Activated naive CD8-positive, alpha-beta T cell treated with anti-CD3 and anti-CD28 coated beads, Interleukin-2, amount 50 U/mL, for 16 hours (primary cell): ENCODE measurements at regions not wholly inside any gene's neighbourhood (a gene's known extent, or its start where the extent isn't known, plus 50 kb on each side); places are given as distances from the start of the nearest gene placed in this dataset.

Experiments used
- DNase-seq: peaks from one replicate; pipeline ENCODE4 v3.0.0-alpha.2; 2020; ENCODE audit warnings: low read depth, low spot score

DNA sequence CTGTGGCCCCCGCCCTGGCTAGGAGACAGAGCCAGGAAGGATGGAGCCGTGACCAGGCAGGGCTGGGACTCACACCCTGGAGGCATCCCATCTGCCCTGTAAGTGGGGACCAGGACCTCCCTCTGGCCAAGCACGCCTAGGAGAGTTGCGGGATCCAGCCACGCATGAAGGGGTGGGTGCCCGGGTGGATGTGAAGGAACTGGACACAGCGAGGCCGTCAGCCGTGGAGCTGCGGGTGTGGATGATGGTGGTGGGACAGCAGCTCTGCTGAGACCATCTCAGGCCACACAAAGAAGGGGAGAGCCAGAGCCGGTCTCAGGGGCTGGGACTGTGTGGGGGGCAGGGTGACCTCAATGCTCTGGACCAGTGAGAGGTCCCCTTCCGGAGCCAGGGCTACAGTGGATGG, 746.4 kb downstream of the BRD1 start:
- DNase-seq, result no peak

DNA sequence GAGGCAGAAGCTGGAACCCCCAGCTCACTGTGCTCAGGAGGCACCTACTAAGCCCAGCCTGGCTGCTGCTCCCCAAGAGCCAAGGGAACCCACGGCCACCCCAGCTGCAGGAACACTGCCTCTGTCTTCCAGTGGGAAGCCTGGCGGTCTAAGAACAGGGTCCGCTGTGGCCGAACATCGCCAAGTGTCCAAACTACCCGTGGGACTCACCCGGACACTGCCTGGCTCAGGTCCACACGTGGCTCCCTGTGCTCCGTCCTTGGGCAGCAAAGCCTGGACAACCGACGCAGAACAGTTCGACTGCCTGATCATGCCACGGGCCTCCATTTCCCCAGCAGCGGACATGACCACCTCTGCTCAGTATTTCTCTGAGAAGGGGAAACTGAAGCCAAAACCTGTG, 747.0 kb downstream of the BRD1 start:
- DNase-seq, result no peak

DNA sequence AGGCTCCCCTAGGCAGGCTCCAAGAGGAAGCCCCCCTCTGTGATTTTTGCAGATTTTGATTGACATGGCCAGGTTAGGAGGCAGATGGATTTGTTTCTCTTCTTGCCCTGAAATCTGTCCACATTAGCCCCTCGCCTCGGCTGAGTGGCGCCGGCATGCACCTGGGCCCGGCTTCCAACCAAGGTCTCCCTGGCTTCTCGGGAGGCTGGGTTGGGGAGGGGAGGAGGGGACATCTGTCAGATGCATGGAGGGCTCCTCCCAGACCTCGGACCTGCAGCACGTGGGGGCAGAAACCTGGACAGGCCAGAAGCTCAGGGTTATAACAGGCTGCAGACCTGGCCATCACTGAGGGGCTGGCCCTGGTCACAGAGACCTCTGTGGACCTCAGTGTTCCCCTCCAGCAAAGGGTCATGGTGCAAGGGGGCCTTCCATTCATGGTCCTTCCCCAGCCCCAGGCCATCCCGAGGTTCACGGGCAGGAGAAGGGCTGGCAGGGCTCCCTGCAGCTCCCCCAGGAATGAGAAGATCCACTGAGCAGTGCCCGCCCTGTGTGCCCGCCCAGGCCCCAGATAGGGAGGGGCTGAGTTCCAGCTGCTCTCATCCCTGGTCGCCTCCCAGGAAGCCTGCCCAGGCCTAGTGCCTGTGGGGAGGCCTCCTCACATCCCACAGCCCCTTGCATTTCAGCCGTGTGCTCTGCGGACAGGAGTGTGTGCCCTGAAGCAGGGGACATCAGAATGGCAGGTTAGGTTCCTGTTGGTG, 747.8 kb downstream of the BRD1 start:
- DNase-seq, result no peak

DNA sequence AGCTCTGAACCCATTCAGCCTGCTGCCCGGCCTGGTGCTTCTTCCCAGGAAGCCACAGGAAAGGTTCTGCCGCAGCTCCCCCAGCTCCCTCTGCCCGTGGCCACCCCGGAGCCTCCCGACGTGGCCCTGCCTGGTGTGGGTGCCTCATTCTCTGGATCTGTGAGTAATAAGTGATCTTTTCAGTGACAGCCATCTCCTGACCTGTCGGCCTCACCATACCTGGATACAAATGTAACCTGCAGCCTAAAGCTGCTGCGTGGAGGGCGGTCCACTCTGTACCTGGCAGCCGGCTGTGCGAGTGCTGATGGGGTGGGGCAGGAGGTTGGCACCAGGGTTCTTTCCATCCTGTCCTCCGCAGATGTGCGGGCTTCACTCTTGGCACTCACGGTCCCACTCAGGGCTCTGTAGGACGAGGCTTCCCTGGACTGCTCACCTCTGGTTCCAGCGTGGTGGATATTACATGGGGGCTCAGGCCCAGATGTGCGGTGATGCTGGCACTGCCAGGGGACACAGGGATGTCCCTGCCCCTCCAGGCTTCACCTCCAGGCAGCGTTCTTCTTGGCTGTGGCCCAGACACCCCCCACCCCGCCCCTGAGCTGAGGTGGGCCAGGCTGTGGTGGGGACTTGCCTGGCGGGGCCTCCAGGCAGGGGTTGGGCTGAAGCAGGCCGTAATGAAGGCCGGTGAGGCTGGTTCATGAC, 748.5 kb downstream of the BRD1 start:
- no peak for DNase-seq

DNA sequence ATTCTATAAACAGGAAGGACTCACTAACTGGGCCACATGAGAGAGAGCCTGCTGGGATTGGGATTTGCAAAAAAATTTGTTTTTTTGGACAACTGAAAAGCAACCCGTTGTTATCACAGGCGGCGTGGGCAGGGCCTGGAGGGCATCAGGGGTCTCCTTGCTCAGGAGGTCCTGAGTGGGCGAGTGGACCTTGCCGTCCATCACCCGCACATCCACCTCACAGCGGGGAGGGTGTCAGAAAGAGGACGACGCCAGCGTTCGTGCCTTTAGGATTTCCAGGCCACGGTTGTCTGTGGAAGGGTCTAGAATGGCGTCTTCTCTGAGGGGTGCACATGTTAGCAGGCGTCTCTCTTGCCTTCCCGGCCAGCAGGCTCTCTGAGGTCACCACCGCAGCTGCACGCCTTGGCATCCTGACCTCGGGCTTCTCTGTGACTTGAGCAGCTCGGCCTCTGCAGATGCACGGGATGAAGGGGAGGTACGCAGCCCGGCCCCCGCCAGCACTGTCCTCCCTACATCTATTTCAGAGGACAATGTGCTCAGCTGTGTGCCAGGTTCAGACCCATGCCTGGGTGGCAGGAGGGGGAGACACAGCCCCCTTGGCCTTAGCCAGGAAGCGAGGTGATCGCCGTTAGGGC, 749.5 kb downstream of the BRD1 start:
- no peak for DNase-seq

DNA sequence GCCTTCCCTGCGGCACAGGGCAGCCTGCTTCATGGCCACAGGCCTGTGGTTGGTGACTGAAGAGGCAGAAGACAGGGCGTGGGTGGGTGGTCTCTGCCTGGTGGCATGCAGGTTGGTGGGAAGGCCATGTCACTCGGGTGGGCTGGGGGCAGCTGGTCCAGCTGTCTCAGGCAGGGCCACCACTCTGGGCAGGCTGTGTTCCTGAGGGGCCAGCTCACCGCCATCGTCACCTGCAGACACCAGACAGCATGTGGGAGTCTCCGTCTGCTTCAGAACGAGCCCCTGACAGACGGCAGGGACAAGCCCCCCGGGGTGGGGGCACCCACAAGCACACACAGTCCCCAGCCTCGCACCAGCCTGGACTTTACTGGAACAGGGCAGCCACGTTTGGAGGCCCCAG, 750.1 kb downstream of the BRD1 start:
- no peak for DNase-seq

DNA sequence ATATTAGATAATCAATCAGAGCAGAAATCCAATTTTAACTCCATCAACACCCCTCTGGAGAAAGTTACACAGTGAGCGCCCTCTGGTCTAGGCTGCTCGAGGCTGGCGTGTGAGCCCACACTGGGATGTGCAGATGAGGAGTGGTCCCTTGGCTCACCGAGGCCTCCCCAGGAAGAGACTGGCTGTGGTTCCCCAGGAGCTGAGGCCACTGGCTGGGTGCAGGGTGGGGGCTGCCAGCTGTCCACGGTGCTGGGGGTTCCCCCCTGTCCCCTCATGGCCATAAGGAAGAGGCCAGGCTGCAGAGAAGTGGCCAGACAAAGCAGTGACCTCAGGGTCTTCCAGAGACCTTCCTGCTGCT, 750.7 kb downstream of the BRD1 start:
- DNase-seq, result no peak

DNA sequence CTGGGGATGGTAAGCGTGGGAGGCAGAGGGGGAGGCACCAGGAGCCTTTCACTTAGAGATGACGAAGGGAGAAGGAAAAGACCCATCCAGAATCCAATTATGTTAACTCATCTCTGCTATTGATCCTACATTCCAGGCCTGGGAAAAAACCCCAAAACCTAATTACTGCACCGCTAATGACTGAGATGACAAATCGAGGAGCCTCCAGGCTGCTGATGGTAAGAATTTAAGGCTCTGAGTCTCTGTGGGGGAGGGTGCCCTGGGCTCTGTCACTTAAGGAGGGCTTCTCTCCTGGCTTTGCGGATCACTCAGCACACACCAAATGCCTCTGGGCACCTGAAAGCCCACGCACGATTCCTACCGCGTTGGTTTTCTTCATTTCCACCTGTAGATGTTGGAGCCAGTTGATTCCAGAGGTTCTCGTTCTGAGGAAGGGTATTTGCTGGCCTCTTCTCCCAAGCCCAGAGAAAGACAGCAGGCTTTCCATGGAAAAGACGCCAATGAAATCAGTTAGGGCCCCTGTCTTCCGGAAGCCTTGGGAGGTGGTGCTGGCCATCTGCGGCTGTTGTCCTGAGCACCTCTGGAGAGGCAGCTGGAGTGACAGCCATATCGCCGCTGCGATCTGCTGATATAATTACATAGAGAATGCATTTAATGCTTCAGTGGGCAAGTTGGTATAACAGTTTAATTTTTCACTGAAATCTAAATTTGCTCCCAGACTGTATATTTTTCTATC, 751.2 kb downstream of the BRD1 start:
- no peak for DNase-seq

DNA sequence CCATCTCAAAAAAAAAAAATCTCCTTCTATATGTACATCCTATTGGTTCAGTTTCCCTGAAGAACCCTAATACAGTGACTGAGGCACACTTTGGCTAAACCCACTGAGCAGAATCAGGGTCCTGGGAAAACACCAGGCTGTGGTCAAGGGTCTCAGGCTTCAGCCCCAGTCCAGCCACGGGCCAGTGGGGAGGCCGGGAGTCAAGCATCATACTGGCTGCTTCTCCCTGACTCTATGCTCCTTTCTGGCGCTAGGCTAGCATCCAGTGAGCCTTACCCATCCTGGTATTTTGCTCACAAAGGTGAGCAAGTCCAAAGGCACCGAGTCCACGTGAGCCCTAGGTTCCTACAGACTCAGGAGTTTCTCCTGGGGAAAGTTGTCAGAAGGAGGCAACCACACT, 752.5 kb downstream of the BRD1 start:
- DNase-seq, result no peak

DNA sequence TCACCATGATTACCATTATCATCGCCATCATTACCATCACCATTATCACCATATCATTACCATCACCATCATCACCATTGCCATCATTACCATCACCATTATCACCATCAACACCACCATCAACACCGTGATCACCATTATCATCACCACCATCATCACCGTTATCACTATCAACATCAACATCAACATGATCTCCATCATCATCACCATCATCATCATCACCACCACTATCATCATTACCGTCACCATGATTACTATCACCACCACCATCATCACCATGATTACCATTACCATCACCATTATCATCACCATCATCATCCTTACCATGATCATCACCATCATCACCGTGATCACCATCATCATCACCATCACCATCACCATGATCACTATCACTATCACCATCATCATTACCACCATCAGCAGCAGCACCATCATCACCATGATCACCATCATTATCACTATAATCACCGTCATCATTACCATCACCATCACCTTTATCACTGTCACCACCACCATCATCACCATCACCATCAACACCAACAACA, 753.7 kb downstream of the BRD1 start:
- DNase-seq, result no peak

DNA sequence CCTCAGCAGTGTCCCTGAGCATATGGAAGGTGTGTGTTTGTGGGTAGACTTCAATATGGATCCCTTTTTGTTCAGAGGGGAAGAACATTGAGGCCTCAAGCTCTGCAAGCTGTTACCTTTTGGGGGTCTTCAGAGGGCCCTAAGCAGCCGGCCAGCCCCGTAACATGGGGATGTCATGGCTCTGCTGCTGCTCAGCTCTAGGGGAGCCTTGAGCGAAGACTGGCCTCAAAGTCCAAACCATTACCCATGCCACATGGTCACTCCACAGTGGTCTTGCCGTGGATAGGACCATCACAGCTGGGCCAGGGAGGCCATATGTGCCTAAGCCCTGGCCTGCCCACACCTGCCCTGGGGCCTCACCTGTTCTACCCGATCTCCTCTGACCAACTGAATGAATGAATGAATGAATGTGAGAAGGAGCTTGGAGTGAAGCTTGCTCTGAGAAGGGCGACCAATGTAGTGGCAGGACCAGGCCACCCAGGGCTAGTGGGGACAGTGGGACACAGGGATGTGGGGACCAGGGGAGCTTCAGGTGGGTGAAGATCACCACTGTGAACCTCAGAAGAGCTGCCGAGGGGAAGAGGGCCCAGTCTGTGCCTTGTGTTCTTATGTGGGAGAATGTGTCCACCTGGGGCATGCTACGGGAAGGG, 754.6 kb downstream of the BRD1 start:
- no peak for DNase-seq

DNA sequence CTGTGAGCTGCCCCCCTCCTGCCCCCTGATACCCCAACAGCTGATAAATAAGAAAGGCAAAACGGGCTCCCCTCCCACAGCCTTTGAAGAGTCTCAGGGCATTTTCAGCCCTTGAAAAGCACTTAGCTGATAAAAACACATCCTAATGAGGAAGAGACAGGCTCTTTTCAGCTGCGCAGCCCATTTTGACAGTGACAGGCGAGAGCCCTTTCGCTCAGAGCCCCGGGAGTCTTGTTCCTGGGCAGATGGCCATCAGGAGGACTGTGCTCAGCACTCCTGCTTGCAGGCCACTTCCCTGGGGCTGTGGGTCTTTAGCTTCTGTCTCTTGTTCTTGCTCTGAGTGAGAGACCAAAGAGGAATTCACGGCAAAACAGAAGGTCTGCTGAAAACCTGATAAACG, 757.2 kb downstream of the BRD1 start:
- no peak for DNase-seq

DNA sequence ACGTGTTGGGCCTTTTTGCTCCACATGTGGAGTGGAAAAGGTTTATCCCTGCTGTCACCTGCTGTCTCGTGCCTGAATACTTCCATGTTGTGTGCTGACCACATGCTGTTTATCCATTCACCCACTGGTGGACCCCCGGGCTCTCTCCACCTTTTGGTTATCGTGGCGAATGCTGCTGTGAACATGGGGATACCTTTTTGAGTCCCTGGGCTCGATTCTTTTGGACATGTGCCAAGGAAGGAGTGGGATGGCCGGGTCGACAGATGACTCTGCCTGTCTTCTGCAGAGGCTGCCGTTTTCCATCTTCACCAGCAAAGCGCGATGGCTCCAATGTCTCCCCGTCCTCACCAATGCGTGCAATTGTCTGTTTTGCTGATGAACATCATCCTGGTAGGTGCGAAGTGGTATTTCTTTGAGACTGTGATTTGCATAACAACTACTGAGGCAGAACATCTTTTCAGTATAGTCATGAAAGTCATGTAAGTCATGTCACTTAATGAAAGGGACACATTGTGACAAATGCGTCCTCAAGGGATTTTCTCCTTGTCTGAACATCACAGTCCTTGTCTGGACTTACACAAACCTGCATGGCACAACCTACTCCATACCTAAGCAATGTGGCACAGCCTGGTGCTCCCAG, 758.7 kb downstream of the BRD1 start:
- no peak for DNase-seq

DNA sequence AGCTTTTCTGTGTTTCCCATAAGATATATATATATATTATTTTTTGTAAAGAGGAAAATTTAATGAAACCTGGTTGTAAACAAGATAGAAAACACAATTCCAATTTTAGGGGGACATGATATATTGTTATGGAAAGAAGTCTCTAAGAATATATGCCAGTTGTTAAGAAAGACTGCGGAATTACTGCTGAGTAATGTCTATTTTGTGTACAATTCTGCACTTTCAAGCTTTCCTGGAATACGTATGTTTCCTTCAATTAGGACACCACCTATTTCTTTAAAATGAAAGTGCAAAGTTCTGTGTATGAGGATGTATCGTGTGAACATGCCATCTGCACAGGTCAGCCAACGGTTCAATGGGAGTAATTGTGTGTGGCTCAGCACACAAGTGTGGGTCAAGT, 760.2 kb downstream of the BRD1 start:
- DNase-seq, result no peak

DNA sequence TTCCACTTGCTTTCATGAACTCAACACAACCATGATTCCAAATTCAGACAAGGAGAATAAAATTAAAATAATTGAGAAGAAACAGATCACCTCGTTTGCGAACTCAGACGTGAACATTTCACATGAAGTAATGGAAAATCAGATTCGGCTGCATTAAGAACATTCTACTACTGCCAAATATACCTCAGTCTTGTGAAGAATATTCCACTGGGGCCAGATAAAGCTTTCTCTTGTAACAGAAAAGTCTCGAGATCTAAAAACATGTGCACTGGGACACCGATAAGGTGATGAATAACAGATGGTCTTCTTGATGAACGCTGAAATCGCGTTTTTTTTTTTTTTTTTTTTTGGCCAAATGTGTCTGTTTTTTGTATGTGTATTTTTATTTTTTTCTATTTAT, 761.1 kb downstream of the BRD1 start:
- DNase-seq, result no peak

DNA sequence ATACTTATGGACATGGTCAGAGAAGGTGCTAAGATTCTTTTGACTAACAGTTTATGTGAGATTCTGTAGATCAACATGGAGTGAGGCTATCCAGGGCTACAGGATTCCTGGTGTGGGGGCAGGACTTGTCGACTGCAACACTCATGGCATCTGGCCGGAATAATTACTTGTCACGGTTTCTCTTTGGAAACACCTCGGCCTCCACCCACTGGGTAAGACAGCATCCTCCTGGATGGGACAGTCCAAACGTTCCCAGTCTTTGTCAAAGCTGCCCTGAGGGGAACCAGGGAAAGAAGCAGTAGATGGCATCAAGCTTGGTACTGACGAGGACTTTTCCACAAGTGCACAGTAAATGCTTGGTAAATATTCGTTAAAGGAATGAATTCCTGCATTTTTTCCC, 762.8 kb downstream of the BRD1 start:
- DNase-seq, result no peak

DNA sequence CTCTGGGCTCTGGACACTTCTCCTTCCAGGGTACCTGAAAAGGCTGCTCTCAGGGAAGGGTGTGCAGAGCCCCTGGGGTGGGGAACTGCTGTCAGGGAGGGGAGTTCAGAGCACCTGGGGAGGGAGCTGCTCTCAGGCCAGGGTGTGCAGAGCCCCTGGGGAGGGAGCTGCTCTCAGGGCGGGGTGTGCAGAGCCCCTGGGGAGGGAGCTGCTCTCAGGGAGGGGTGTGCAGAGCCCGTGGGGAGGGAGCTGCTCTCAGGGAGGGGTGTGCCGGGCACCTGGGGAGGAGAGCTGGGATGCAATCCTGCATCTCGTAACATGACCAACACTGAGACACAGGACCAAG, 764.2 kb downstream of the BRD1 start:
- no peak for DNase-seq

DNA sequence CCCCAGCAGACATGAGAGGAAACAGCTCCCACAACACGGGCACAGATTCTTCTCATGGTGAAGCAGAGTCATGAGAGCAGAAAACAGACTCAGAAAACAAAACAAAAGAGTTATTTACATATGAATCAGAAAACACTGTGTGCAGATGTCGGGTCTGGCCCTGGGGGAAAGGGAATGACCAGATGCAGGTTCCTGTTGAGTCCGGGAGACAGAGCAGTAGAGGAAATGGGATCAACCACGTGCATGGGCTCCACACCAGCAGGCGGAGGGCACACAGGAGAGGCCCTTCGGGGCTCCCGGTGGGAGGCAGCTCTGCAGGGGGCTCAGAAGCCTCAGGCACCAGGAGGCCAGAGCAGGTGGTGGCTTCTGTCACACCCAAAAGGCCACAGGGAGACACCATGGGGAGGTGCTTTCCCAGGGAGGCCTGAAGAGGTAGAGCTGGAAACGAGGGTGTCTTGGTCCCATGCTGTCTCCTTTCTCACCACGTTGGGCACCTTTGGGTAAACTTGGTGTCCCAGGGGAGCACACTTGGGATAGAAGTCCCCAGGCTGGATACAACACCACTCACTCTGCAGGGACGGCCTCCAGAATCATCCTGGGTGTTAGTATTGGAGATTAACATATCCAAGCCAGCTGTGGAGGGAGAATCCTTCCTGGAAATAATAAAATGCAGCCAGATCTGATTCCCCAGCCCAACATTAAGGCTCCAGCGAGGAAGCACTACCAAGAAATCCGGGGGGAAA, 764.7 kb downstream of the BRD1 start:
- no peak for DNase-seq

DNA sequence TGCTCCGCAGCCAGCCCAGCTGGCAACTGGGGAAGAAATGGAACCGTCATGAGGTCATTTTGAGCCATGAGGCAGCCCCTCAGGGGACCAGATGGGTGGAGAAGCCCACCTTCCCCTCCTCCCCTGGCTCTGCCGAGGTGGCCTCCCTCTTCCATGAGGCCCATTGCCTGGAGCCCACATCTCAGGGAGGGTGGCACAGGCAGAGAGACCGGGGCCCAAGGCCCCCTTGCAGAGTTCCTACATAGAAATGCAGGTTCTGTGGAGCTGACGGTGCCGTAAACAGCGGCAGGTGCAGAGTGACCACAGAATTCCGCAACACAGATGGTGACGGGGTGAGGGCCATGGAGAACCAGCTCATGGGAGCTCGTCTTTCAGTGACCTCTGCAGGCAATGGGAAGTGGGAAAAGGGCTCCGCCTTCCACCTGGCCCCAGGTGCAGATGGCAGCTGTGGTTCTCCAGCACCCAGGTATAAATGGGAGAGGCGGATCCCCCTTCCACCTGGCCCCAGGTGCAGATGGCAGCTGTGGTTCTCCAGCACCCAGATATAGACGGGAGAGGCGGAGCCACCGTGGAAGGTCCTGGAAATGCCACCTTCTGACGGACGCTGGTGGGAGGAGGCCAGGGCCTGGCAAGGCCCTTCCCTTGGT, 765.4 kb downstream of the BRD1 start:
- DNase-seq, result no peak

DNA sequence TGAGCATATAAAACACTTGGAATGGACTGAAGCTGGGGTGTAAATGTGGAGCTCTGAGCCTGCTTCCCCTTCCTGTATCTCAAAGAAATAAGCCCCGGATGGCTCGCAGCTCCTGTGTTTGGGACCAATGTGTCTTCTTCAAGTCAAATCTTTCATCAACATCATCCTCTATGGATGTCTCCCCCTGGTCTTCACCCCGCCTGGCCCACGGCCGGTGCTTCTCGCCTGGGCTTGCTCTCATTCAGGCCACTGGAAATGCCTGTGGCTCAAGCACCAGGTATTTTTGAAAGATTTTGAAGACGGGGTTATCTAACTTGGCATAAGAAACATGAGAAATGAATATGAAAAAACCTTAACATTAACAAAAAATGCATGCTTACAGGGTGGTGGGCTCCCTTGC, 769.8 kb downstream of the BRD1 start:
- DNase-seq, result no peak
